K562 (cell line): ENCODE measurements at regions not wholly inside any gene's neighbourhood (a gene's known extent, or its start where the extent isn't known, plus 50 kb on each side); places are given as distances from the start of the nearest gene placed in this dataset.

ENCODE experiments used
- ATAC-seq: fragments of 200-7000 bp; cut with Tn5 transposase; 3 replicates; pipeline ENCODE4 v1.9.1; 2020; ENCODE audit warnings: moderate library complexity
- BruUV-seq: library from RNA; stranded (reverse); fragments of 400-500 nt; replicated peaks from 2 replicates; lab custom pipeline; 2021; lab: Mats Ljungman, UMichigan
- CTCF ChIA-PET: fragments of 300-600 bp; formaldehyde crosslinking; extraction: SDS; loops from one replicate; lab custom pipeline; 2021; ENCODE audit warnings: low intra/inter-chr PET ratio; lab: Yijun Ruan, JAX
- POLR2A ChIA-PET: fragments of 300-600, 350-650 bp; sonication (Branson Sonifier 250); formaldehyde crosslinking; extraction: SDS; loops from one replicate; lab custom pipeline; 2021; ENCODE audit warnings: antibody characterized with exemption, inconsistent platforms; lab: Yijun Ruan, JAX
- DNase-seq, 4 experiments: peaks; one replicate each; pipeline versions ENCODE4 v3.0.0 to v3.0.0-alpha.2; 2011 to 2018; ENCODE audit warnings: low spot score in 3 of 4, mixed read lengths in 3 of 4; ENCODE audit errors: extremely low read depth in 1 of 4
- FAIRE-seq: peaks from 2 replicates; lab custom pipeline; 2011; peaks lifted over from hg19 to GRCh38; lab: Jason Lieb, UNC
- H2AFZ ChIP-seq: 2 replicates; pipeline ENCODE4 v1.6.0; 2011; ENCODE audit warnings: low read depth, low read length, control low read depth, inconsistent platforms
- H3K27ac ChIP-seq: fragments of 200-600 bp; 3 replicates; pipeline ENCODE4 v1.8.0; 2011; ENCODE audit warnings: low read depth, mild to moderate bottlenecking, control low read depth, inconsistent platforms, low read length, moderate library complexity, mixed read lengths; ENCODE audit errors: extremely low read depth
- H3K27me3 ChIP-seq, 2 experiments: fragments of 300-600 bp in 1 of 2; 2 replicates in 1 of 2; 3 replicates in 1 of 2; pipeline versions ENCODE4 v1.6.0 to v1.8.0; 2011; ENCODE audit warnings: inconsistent platforms in 2 of 2, low read length in 2 of 2, mild to moderate bottlenecking in 1 of 2, mixed read lengths in 1 of 2, moderate library complexity in 1 of 2; ENCODE audit not compliant: control insufficient read depth in 2 of 2, insufficient read depth in 2 of 2
- H3K36me3 ChIP-seq: fragments of 300-600 bp; 3 replicates; pipeline ENCODE4 v1.8.0; 2011; ENCODE audit warnings: mild to moderate bottlenecking, low read length, inconsistent platforms; ENCODE audit not compliant: control insufficient read depth, insufficient read depth
- H3K4me1 ChIP-seq, 2 experiments: fragments of 200-600 bp in 1 of 2; replicated peaks in 1 of 2; 2 replicates in 1 of 2; 3 replicates in 1 of 2; pipeline versions ENCODE4 v1.5.1 to v1.8.0; 2011; ENCODE audit warnings: inconsistent platforms in 2 of 2, low read length in 2 of 2, mild to moderate bottlenecking in 1 of 2, mixed read lengths in 1 of 2, moderate library complexity in 1 of 2; ENCODE audit not compliant: control insufficient read depth in 2 of 2, insufficient read depth in 2 of 2
- H3K4me2 ChIP-seq: 2 replicates; pipeline ENCODE4 v1.6.1; 2011; ENCODE audit warnings: low read length, control low read depth, inconsistent platforms, mixed read lengths; ENCODE audit not compliant: insufficient read depth
- H3K4me3 ChIP-seq: fragments of 200-600 bp; sonication (generic), shearing (Covaris generic); 2 replicates; pipeline ENCODE4 v1.5.1; 2016; ENCODE audit warnings: control low read depth, inconsistent platforms
- H3K79me2 ChIP-seq: fragments of 200-600 bp; 3 replicates; pipeline ENCODE4 v1.8.0; 2011; ENCODE audit warnings: low read length, inconsistent platforms; ENCODE audit not compliant: control insufficient read depth, insufficient read depth
- H3K9ac ChIP-seq, 2 experiments: 2 replicates each; pipeline versions ENCODE4 v1.6.0 to v1.6.1; 2011; ENCODE audit warnings: low read depth in 2 of 2, low read length in 2 of 2, control low read depth in 1 of 2, inconsistent platforms in 1 of 2, mild to moderate bottlenecking in 1 of 2, mixed read lengths in 1 of 2; ENCODE audit not compliant: insufficient read depth in 1 of 2
- H3K9me1 ChIP-seq: one replicate; pipeline ENCODE4 v1.6.0; 2011; ENCODE audit warnings: inconsistent platforms, mild to moderate bottlenecking, low read length, moderate library complexity; ENCODE audit not compliant: control insufficient read depth, insufficient read depth
- H3K9me3 ChIP-seq: replicated peaks from 2 replicates; pipeline ENCODE4 v1.5.1; 2011; ENCODE audit warnings: low read depth, low read length, inconsistent platforms; ENCODE audit not compliant: control insufficient read depth, insufficient read depth
- H4K20me1 ChIP-seq: replicated peaks from 2 replicates; pipeline ENCODE4 v1.6.1; 2011; ENCODE audit warnings: low read length, inconsistent platforms, mixed read lengths; ENCODE audit not compliant: control insufficient read depth, insufficient read depth
- ARID3A ChIP-seq: IDR thresholded peaks from 2 replicates; pipeline ENCODE4 v1.6.1; 2012; ENCODE audit warnings: low read depth, low read length, improper control_type of control experiment, borderline replicate concordance
- HNRNPUL1 ChIP-seq: fragments of 200-400 bp; formaldehyde crosslinking; IDR thresholded peaks from 2 replicates; pipeline ENCODE4 v1.6.1; 2017; ENCODE audit warnings: low read length
- KLF16 ChIP-seq: IDR thresholded peaks from 2 replicates; pipeline ENCODE4 v1.6.1; 2016; ENCODE audit warnings: antibody characterized with exemption
- PHF8 ChIP-seq: fragments of 200-600 bp; sonication (generic); IDR thresholded peaks from 2 replicates; pipeline ENCODE4 v1.6.1; 2012; ENCODE audit warnings: mixed run types, mild to moderate bottlenecking, inconsistent platforms, low read length, moderate library complexity, borderline replicate concordance
- PTRF ChIP-seq: fragments of 450-650 bp; IDR thresholded peaks from 2 replicates; pipeline ENCODE4 v1.6.1; 2016; ENCODE audit warnings: mild to moderate bottlenecking, missing genetic modification characterization, missing compliant biosample characterization
- TGIF2 ChIP-seq: sonication (generic); formaldehyde crosslinking; IDR thresholded peaks from 2 replicates; pipeline ENCODE4 v1.8.1; 2022; ENCODE audit warnings: mild to moderate bottlenecking, missing genetic modification reagents, moderate library complexity
- TOE1 ChIP-seq, 2 experiments: fragments of 450-650 bp in 1 of 2; sonication (generic) in 1 of 2; formaldehyde crosslinking in 1 of 2; IDR thresholded peaks; 2 replicates each; pipeline versions ENCODE4 v1.7.1 to v1.8.0; 2016 to 2022; ENCODE audit warnings: borderline replicate concordance in 2 of 2, mild to moderate bottlenecking in 2 of 2, antibody characterized with exemption in 1 of 2, inconsistent platforms in 1 of 2, low read depth in 1 of 2, missing genetic modification reagents in 1 of 2, moderate library complexity in 1 of 2
- TRIM24 ChIP-seq, 2 experiments: fragments of 450-650 bp; IDR thresholded peaks; 2 replicates each; pipeline ENCODE4 v1.6.1; 2016
- ZFP36 ChIP-seq: fragments of 150-350 bp; IDR thresholded peaks from 2 replicates; pipeline ENCODE4 v1.6.1; 2018; ENCODE audit warnings: low read length, low read depth; ENCODE audit not compliant: partially characterized antibody
- ZFX ChIP-seq: sonication (generic); formaldehyde crosslinking; IDR thresholded peaks from 2 replicates; pipeline ENCODE4 v1.8.0; 2022; ENCODE audit warnings: mild to moderate bottlenecking, missing genetic modification reagents, moderate library complexity
- ZNF324 ChIP-seq: fragments of 250-450 bp; sonication (Bioruptor Pico); IDR thresholded peaks from 2 replicates; pipeline ENCODE4 v1.4.0; 2020; ENCODE audit warnings: mild to moderate bottlenecking
- ZNF644 ChIP-seq: fragments of 200-800 bp; sonication (Bioruptor generic); IDR thresholded peaks from 2 replicates; pipeline ENCODE4 v1.6.1; 2016; ENCODE audit warnings: low read depth, missing genetic modification characterization, missing compliant biosample characterization
- WGBS: fragments of 100-300 bp; shearing (Covaris generic); methylation state at CpG from one replicate; pipeline ENCODE4 v1.1.6; 2016; ENCODE audit warnings: low coverage, mixed read lengths; ENCODE audit not compliant: insufficient coverage; ENCODE audit errors: missing lambda C conversion rate; 5-methylcytosine and 5-hydroxymethylcytosine counted together
- in situ Hi-C: fragments of 300-500 bp; cut with MboI; formaldehyde crosslinking; loops from 4 replicates; pipeline ENCODE4 v1.15.0; 2018; ENCODE audit warnings: inconsistent platforms, mixed read lengths
- intact Hi-C: fragments of 100-400 bp; cut with micrococcal nuclease; formaldehyde crosslinking; loops from 2 replicates; pipeline ENCODE4 v1.14.2; 2022
- TF ChIP-seq, protein P1 (sequence below): sonication (generic); formaldehyde crosslinking; IDR thresholded peaks from 2 replicates; pipeline ENCODE4 v1.4.0; 2020; ENCODE audit warnings: mild to moderate bottlenecking, missing genetic modification reagents

GRCh38 chr2:173456960-173457359 lies 102.3 kb downstream of the CDCA7 start:
- Histone ChIP-seq H3K4me2 (no peak overlapping the region), H3K27ac (no peak overlapping the region), H2AFZ (no peak overlapping the region), H3K79me2 (no peaks in the 10 kb centered on the region), H3K9ac (no peak overlapping the region), H3K4me1 (no peaks in the 10 kb centered on the region), H3K4me3 (no peak overlapping the region)
- WGBS: 3% methylated on average over 10 of the region's 10 CpGs
- DNase-seq (no peak), FAIRE-seq (no peak)
- in situ Hi-C loops: no loop called here
- POLR2A ChIA-PET: interaction anchor here (0.6 kb wide), 1 partner anchor 730 kb away, joined by 3 read pairs; no protein-coding TSS in a partner anchor
- TF ChIP-seq ZNF644 (tag) (no peak), PTRF (tag) (no peak), TRIM24 (IDR thresholded peaks at IDR 0.05) (no peak), KLF16 (no peak), ARID3A (no peak), TGIF2 (CRISPR knock-in tag) (no peak), ZNF324 (no peak), ZFX (CRISPR knock-in tag) (no peak), PHF8 (no peak), ZFP36 (no peak), HNRNPUL1 (no peak), TOE1 (IDR thresholded peaks at IDR 0.05; ENCODE audit: borderline replicate concordance) (no peak), TOE1 (CRISPR knock-in tag; IDR thresholded peaks at IDR 0.05; ENCODE audit: borderline replicate concordance, low read depth) (no peak)
- TF ChIP-seq, protein P1, sequence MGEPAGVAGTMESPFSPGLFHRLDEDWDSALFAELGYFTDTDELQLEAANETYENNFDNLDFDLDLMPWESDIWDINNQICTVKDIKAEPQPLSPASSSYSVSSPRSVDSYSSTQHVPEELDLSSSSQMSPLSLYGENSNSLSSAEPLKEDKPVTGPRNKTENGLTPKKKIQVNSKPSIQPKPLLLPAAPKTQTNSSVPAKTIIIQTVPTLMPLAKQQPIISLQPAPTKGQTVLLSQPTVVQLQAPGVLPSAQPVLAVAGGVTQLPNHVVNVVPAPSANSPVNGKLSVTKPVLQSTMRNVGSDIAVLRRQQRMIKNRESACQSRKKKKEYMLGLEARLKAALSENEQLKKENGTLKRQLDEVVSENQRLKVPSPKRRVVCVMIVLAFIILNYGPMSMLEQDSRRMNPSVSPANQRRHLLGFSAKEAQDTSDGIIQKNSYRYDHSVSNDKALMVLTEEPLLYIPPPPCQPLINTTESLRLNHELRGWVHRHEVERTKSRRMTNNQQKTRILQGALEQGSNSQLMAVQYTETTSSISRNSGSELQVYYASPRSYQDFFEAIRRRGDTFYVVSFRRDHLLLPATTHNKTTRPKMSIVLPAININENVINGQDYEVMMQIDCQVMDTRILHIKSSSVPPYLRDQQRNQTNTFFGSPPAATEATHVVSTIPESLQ (CRISPR knock-in tag): no peak
- TF ChIP-seq, all 486 proteins: peak for 0
- CTCF ChIA-PET: no interaction called here
- no peaks in the 10 kb centered on the region for H3K9me3 ChIP-seq
- no TSS peak for BruUV-seq
- peaks cover 23 to 39% of the 10 kb centered on the region in 2 experiments for H3K27me3 ChIP-seq
- no peaks in the 10 kb centered on the region for H3K9me1 ChIP-seq
- H3K36me3 ChIP-seq: no peaks in the 10 kb centered on the region
- intact Hi-C loops: no loop called here
- no peaks in the 10 kb centered on the region; the same call in 1 of the 2 replicates for H4K20me1 ChIP-seq
- no peak for ATAC-seq
